ENCODE measurements at regions not wholly inside any gene's neighbourhood (a gene's known extent, or its start where the extent isn't known, plus 50 kb on each side); places are given as distances from the start of the nearest gene placed in this dataset.

- no peaks in the 10 kb centered on the region for H3K36me3 ChIP-seq
- H3K4me3 ChIP-seq: no peak overlapping the region
- no peaks in the 10 kb centered on the region for H3K27me3 ChIP-seq (ENCODE audit: low read depth)
- no peak for TF ChIP-seq CTCF (IDR thresholded peaks at IDR 0.05)
- DNase-seq: no peak
- intact Hi-C loops (cut with DNase I): no loop called here
- no peaks in the 10 kb centered on the region for H3K9me3 ChIP-seq
- H3K27ac ChIP-seq: no peak overlapping the region
- no peak for ATAC-seq
- H3K4me1 ChIP-seq: no peaks in the 10 kb centered on the region
Observed at GRCh38 chr5:38032149-38032548, 192.3 kb upstream of the GDNF start.

GRCh38 chr5:38031304-38031703, 191.5 kb upstream of the GDNF start:
- intact Hi-C loops (cut with DNase I): no loop called here
- TF ChIP-seq CTCF (IDR thresholded peaks at IDR 0.05): no peak
- Histone ChIP-seq H3K9me3 (no peaks in the 10 kb centered on the region), H3K4me3 (no peak overlapping the region), H3K27me3 (ENCODE audit: low read depth) (no peaks in the 10 kb centered on the region), H3K4me1 (no peaks in the 10 kb centered on the region), H3K36me3 (no peaks in the 10 kb centered on the region), H3K27ac (no peak overlapping the region)
- DNase-seq: no peak
- ATAC-seq: no peak

DNA sequence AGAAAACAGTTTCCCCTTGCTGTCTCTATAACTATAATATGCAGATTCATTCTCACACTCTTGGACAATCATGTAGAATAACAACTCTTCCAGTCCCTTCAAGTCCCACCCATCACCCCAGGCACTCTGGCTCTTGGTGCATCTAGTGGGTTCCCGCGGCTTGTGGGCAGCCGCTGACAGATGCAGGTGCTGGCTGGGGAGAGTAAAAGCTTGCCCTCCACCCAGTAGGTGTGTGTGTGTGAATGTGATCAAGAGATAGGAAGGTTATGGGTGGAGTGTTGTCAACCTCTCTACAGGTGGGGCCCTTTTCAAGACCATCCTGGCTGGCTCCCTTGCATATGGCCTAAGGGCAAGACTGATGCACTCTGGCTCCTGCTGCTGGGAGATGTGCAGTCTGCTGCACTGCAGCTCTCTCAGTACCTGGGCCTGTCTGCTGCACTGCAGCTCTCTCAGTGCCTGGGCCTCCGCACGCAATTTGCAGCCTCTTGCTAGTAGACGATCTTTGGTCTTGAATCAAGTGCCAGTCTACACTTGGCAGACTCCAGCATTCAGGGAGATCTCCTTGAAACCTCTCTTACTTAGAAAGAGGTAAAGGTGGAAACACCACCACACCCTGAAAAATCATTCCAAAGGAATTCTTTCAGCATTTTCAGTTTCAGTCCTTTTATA, 189.7 kb upstream of the GDNF start:
- H3K4me1 ChIP-seq: no peaks in the 10 kb centered on the region
- H3K27me3 ChIP-seq (ENCODE audit: low read depth): no peaks in the 10 kb centered on the region
- no peak overlapping the region for H3K4me3 ChIP-seq
- H3K36me3 ChIP-seq: no peaks in the 10 kb centered on the region
- H3K9me3 ChIP-seq: no peaks in the 10 kb centered on the region
- ATAC-seq: peak in 1 of 2 donors; percentile 56
- H3K27ac ChIP-seq: no peak overlapping the region
- no peak for TF ChIP-seq CTCF (IDR thresholded peaks at IDR 0.05)
- intact Hi-C loops (cut with DNase I): no loop called here
- no peak for DNase-seq

DNA sequence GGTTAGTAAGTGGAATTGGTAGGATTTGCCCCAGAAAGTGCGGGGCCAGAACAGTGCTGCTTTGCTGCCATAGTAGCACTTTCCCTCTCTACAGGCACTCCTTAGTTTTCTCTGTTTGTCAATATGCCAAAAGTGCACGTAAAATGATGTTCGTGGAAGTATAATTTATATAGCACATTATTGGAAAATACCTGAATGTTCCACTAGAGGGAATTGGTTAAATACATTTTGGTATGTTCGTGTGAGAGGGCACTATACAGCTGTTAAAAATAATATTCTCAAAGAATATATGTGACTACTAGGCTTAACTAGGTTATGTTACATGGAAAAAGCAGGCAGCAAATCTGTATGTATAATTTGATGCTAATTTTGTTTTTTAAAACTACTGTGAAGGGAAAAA, 184.0 kb upstream of the GDNF start:
- TF ChIP-seq CTCF (IDR thresholded peaks at IDR 0.05): no peak
- Histone ChIP-seq H3K4me3 (no peak overlapping the region), H3K36me3 (no peaks in the 10 kb centered on the region), H3K27ac (no peak overlapping the region), H3K27me3 (ENCODE audit: low read depth) (no peaks in the 10 kb centered on the region), H3K9me3 (no peaks in the 10 kb centered on the region), H3K4me1 (no peaks in the 10 kb centered on the region)
- intact Hi-C loops (cut with DNase I): no loop called here
- ATAC-seq (no peak), DNase-seq (no peak)

DNA sequence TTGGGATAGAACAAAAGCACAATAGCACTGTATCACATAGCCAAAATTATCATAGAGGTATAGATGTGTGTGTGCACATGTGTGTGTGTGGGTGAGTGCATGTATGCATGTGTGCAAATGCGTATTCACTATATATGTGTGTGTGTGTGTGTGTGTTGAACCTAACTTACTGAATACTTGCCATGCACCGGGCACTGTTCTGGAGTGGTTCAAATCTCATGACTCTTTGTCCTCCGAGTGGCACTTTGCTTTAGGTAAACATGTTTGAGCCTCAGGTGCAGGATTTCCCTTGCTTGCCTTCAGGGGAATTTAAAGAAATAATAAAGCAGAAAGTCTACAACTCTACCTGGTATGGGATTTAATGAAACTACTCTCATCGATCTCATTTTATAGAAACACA, 183.5 kb upstream of the GDNF start:
- H3K27me3 ChIP-seq (ENCODE audit: low read depth): no peaks in the 10 kb centered on the region
- H3K9me3 ChIP-seq: no peaks in the 10 kb centered on the region
- ATAC-seq: peak; percentile 35 to 77
- no peak for TF ChIP-seq CTCF (IDR thresholded peaks at IDR 0.05)
- H3K36me3 ChIP-seq: no peaks in the 10 kb centered on the region
- no peak for DNase-seq
- H3K4me3 ChIP-seq: no peak overlapping the region
- no peaks in the 10 kb centered on the region for H3K4me1 ChIP-seq
- intact Hi-C loops (cut with DNase I): no loop called here
- no peak overlapping the region for H3K27ac ChIP-seq
